ENCODE measurements at regions not wholly inside any gene's neighbourhood (a gene's known extent, or its start where the extent isn't known, plus 50 kb on each side); places are given as distances from the start of the nearest gene placed in this dataset.

- WGBS (ENCODE audit: extremely low coverage, insufficient read length, low lambda C conversion rate), result no CpG with 5 or more reads among the region's 4 CpGs
Observed at GRCh38 chr12:67459578-67459977, 189.0 kb upstream of the DYRK2 start.

More at GRCh38 chr12:67459578-67459977, 189.0 kb upstream of the DYRK2 start:
- Mint-ChIP-seq H3K27me3 (ENCODE audit: low read depth) (no peaks in the 10 kb centered on the region), H3K4me3 (no peak overlapping the region), H3K4me1 (peaks cover 0 to 17% of the 10 kb centered on the region in 2 experiments; a peak in 2 of 4 replicates), H3K9me3 (no peaks in the 10 kb centered on the region), H3K27ac (no peak overlapping the region), H3K36me3 (ENCODE audit: insufficient read depth in 1 of 3, low read depth in 3 of 3) (no peaks in the 10 kb centered on the region)
- H4K8ac ChIP-seq (replicated peaks; ENCODE audit: insufficient read length, low read depth, low read length), result no peak overlapping the region
- no peak overlapping the region for H3K18ac ChIP-seq (ENCODE audit: insufficient read length, low read depth, low read length)
- H3K27me3 ChIP-seq (ENCODE audit: insufficient read depth, low read length), result no peaks in the 10 kb centered on the region
- H3K23ac ChIP-seq (ENCODE audit: insufficient read length, low read depth, low read length), result no peak overlapping the region
- H2BK20ac ChIP-seq (ENCODE audit: low read depth, low read length, poor library complexity, severe bottlenecking), result no peak overlapping the region
- no peaks in the 10 kb centered on the region for H4K20me1 ChIP-seq (ENCODE audit: control insufficient read depth, insufficient read depth, insufficient read length)
- no peaks in the 10 kb centered on the region for H3K79me1 ChIP-seq (ENCODE audit: insufficient read depth, low read depth, low read length, poor library complexity, severe bottlenecking)
- no peak overlapping the region for H4K5ac ChIP-seq (ENCODE audit: insufficient read length, low read depth, low read length)
- no peak overlapping the region for H3K14ac ChIP-seq (ENCODE audit: insufficient read depth, low read length)
- H4K91ac ChIP-seq (ENCODE audit: insufficient read length, low read depth, low read length), result no peak overlapping the region
- no peak for TF ChIP-seq CTCF (conservative IDR thresholded peaks at IDR 0.05)
- H3K23me2 ChIP-seq (ENCODE audit: insufficient read length, low read depth, low read length, poor library complexity, severe bottlenecking), result no peaks in the 10 kb centered on the region
- no peaks in the 10 kb centered on the region for H3K79me2 ChIP-seq (ENCODE audit: insufficient read depth, low read length)
- no peak overlapping the region for H2BK120ac ChIP-seq (ENCODE audit: low read depth, low read length, poor library complexity, severe bottlenecking)
- no peaks in the 10 kb centered on the region for H3K4me1 ChIP-seq (ENCODE audit: insufficient read depth, low read length)
- H2BK12ac ChIP-seq (ENCODE audit: insufficient read length, low read depth, low read length), result no peak overlapping the region
- no peak overlapping the region for H2BK15ac ChIP-seq (ENCODE audit: low read depth, low read length)
- no peak for DNase-seq
- no peak overlapping the region for H3K9ac ChIP-seq (ENCODE audit: extremely low read depth, insufficient read length, low read length)
- H3K9me3 ChIP-seq (ENCODE audit: control insufficient read depth, low read depth, low read length), result no peaks in the 10 kb centered on the region
- H3K56ac ChIP-seq (ENCODE audit: insufficient read length, low read depth, low read length), result no peak overlapping the region
- no peak overlapping the region for H3K27ac ChIP-seq (ENCODE audit: insufficient read length, low read depth, low read length)
- H3T11ph ChIP-seq (ENCODE audit: low read length), result no peak overlapping the region
- no peak overlapping the region for H2AFZ ChIP-seq (ENCODE audit: low read length)
- H3K4me2 ChIP-seq (ENCODE audit: insufficient read depth, insufficient read length, low read length), result no peak overlapping the region
- H2BK5ac ChIP-seq (ENCODE audit: insufficient read length, low read length), result no peak overlapping the region
- H2AK5ac ChIP-seq (ENCODE audit: insufficient read length, low read length), result no peak overlapping the region
- H3K4ac ChIP-seq (ENCODE audit: low read depth, low read length), result no peak overlapping the region
